ENCODE measurements at regions not wholly inside any gene's neighbourhood (a gene's known extent, or its start where the extent isn't known, plus 50 kb on each side); places are given as distances from the start of the nearest gene placed in this dataset.

DNA sequence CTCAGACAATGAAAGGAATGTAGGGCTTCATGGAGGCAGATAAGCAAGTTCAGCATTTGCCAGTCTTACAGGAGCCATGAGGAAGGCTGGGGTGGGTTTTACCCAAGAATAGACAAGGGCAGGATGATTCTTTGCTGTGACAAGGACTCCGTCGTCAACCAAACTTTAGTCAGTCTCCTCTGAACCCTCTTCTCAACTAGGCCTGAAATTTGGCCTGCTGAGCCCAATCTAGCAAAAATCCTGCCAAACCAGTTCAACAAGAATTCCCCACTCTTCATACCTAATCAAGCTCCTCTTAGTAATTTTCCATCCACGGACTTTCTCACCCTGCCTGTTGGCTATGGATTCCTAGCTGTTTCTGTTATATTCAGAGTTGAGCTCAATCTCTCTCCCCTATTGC lies 280.5 kb downstream of the TBL1XR1 start:
- TF ChIP-seq, protein P1, sequence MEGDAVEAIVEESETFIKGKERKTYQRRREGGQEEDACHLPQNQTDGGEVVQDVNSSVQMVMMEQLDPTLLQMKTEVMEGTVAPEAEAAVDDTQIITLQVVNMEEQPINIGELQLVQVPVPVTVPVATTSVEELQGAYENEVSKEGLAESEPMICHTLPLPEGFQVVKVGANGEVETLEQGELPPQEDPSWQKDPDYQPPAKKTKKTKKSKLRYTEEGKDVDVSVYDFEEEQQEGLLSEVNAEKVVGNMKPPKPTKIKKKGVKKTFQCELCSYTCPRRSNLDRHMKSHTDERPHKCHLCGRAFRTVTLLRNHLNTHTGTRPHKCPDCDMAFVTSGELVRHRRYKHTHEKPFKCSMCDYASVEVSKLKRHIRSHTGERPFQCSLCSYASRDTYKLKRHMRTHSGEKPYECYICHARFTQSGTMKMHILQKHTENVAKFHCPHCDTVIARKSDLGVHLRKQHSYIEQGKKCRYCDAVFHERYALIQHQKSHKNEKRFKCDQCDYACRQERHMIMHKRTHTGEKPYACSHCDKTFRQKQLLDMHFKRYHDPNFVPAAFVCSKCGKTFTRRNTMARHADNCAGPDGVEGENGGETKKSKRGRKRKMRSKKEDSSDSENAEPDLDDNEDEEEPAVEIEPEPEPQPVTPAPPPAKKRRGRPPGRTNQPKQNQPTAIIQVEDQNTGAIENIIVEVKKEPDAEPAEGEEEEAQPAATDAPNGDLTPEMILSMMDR (IDR thresholded peaks at IDR 0.05; ENCODE audit: insufficient read depth, low read length) = no peak
- H3K4me3 ChIP-seq (ENCODE audit: low read depth, low read length) = no peak overlapping the region
- no peak for DNase-seq (ENCODE audit: low read depth)

DNA sequence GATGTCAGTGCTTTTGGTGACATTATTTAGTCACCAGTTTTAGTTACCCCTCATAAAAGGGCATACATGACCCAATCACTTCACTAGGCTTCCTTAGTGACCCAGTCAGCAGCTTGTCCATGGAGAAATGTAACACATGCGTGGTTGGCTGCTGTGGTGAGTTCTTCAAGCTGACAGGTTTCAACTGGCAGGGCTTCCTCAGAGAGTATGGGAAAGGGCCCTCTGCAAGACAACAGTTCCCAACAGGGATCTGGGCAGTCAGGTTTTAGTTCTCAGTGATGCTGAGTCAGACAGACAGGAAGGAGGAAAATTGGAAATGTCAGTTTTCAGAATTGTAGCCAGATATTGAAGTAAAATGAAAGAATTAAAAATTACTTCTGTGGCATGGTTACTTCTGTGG lies 282.5 kb downstream of the TBL1XR1 start:
- TF ChIP-seq, protein P1 (IDR thresholded peaks at IDR 0.05; ENCODE audit: insufficient read depth, low read length) = no peak
- H3K4me3 ChIP-seq (ENCODE audit: low read depth, low read length) = no peak overlapping the region
- peak; percentile 39 for DNase-seq (ENCODE audit: low read depth)

DNA sequence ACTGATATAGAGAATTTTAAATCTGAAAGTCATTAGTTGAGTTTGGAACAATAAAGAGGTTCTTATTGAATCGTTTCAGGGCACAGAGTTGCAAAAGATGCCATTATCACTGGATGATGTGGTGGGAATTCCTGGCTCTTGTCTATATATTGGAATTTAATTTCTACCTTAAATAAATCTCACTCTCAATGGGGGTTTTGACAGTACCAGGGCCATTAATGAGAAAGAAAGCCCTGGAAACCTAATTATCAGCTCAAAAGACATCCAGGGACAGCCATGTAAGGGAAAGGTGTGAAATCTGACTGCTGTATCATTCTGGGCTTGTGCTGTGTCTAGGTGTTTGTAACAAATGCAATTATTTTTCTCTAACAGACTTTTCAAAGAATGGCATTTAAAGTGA lies 285.7 kb downstream of the TBL1XR1 start:
- DNase-seq (ENCODE audit: low read depth) = no peak
- no peak overlapping the region for H3K4me3 ChIP-seq (ENCODE audit: low read depth, low read length)
- TF ChIP-seq, protein P1 (IDR thresholded peaks at IDR 0.05; ENCODE audit: insufficient read depth, low read length) = no peak

DNA sequence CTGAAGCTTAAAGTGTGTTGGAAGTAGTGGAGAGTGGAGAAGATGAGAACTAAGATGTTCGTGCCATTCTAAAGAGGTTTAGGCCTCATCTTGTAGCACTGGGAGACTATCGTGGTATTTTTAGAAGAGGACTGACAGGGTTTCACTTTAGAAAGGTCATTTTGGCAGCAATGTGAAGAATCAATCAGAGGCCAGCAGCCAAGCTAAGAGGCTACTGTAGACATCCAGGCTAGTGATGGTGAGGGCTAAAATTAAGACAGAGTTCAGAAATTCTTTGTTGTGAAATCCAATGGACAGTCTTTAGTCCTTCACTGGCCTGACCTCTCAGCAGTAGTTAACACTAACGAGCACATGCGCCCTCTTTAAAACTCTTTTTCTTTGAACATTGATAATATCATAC lies 288.2 kb downstream of the TBL1XR1 start:
- TF ChIP-seq, protein P1 (IDR thresholded peaks at IDR 0.05; ENCODE audit: insufficient read depth, low read length) = no peak
- no peak for DNase-seq (ENCODE audit: low read depth)
- no peak overlapping the region for H3K4me3 ChIP-seq (ENCODE audit: low read depth, low read length)

DNA sequence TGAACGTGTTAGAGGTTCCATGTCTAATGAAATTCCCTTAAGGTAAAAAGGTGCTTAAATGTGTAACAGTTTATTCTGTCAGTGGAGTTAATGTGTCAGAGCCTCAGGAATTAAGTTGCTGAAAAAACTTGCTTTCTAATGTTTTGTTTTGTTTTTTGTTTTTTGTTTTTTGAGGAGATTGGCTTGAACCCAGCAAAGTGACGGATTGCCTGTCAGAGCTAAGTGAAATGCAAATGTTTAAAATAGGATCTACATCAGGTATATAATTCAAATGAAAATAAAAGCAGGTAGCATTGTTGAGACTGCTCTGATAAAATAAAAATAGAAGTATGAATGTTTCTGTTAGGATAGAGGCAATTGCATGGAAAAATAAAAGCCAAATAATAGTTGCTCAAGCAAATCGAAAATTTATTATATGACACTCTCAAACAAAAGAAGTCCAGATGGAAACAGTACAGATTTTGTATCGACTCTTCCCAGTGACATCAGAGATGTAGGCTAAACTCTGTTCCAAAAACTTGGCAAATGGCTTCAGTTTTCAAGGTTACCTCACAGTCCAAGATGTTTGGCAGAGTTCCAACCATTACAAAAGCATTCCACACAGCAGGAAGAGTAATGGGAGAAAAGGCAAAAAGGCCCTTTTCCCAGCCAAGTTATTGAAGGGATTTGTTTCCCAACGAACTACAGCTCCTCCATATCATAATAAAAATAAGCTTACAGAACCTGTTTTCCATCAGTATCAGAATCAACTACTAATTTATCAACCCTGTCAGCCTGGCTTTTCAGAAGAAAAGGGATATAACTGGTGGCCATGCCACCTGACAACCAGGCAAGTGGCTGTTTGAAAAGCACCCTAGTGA lies 291.0 kb downstream of the TBL1XR1 start:
- no peak overlapping the region for H3K4me3 ChIP-seq (ENCODE audit: low read depth, low read length)
- TF ChIP-seq, protein P1 (IDR thresholded peaks at IDR 0.05; ENCODE audit: insufficient read depth, low read length) = no peak
- peak; percentile 95 for DNase-seq (ENCODE audit: low read depth)

DNA sequence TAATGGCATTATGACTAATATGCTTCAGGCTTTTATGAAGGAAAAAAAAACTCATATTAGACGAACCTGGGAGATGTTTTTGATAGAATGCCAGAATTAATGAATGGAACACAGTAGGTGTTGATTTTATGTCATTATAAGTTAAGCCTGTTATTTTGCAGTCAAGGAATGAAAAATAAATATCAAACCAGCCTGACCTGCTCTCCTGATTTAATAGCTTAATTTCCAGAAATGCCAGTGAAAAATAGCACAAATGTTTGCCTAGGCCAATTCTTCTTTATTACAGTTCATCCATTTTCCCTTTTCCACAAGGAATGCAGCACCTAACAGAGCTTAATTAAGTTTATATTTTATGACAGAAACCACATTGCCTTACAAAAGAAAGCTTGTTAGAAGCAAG lies 292.0 kb downstream of the TBL1XR1 start:
- TF ChIP-seq, protein P1 (IDR thresholded peaks at IDR 0.05; ENCODE audit: insufficient read depth, low read length) = no peak
- DNase-seq (ENCODE audit: low read depth) = no peak

More for the DNA sequence above, 292.0 kb downstream of the TBL1XR1 start:
- H3K4me3 ChIP-seq (ENCODE audit: low read depth, low read length) = no peak overlapping the region
